Coronary artery (tissue), 2 donors: ENCODE measurements at regions not wholly inside any gene's neighbourhood (a gene's known extent, or its start where the extent isn't known, plus 50 kb on each side); places are given as distances from the start of the nearest gene placed in this dataset.

Source experiments
- DNase-seq: peaks from one replicate; pipeline ENCODE4 v3.0.0-alpha.2; 2017; ENCODE audit warnings: low spot score
- H3K27ac ChIP-seq, 2 donors: fragments of 200-600 bp; sonication (generic); one replicate each; pipeline ENCODE4 v1.5.1; 2016 to 2019
- H3K4me3 ChIP-seq: fragments of 200-600 bp; sonication (generic); 2 replicates; pipeline ENCODE4 v1.5.1; 2016; ENCODE audit warnings: mild to moderate bottlenecking, moderate library complexity
- TF ChIP-seq, protein P1 (sequence below): fragments of 200-600 bp; sonication (generic); IDR thresholded peaks from one replicate; pipeline ENCODE4 v1.5.1; 2019; ENCODE audit warnings: antibody characterized with exemption

DNA sequence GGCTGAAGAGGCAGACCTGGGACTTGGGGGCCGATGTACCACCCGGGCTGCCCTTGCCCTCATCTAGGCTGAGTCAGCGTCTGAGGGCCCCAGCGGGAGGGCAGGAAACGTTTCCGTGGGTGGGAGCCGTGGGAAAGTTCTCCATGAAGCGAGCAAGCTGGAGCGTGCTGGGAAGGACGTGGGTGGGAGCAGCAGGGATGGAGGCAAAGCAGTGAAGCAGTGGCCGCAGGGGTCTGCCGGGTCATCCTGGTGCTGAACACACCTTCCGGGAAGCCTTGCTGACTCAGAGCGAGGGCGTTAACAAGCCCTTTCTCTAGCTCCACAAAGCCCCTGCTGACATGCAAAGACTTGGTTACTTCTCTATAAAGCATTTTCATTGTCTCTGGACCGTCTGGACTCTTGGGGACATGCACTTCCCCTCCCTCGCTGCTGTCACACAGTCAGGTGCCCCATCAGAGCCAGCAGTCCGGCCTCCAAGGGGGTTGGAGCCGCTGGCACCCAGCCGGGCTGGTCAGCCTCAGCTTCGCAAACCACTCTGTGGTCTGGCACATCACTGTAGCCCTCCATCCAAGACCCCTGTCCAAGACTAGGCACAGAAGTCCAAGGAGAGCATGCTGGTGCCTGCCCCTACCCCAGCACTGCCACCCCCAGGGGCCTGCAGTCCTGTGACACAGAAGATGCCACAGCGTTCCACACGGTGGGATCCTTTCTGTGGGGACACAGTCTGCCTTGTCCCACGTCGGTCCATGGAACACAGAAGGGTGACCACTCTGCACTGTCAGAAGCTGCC lies 115.1 kb upstream of the GPC1 start:
- Histone ChIP-seq H3K27ac (peak overlapping the region in 1 of 2 donors; percentile 45), H3K4me3 (no peak overlapping the region)
- DNase-seq, result peak; percentile 72
- TF ChIP-seq, protein P1, sequence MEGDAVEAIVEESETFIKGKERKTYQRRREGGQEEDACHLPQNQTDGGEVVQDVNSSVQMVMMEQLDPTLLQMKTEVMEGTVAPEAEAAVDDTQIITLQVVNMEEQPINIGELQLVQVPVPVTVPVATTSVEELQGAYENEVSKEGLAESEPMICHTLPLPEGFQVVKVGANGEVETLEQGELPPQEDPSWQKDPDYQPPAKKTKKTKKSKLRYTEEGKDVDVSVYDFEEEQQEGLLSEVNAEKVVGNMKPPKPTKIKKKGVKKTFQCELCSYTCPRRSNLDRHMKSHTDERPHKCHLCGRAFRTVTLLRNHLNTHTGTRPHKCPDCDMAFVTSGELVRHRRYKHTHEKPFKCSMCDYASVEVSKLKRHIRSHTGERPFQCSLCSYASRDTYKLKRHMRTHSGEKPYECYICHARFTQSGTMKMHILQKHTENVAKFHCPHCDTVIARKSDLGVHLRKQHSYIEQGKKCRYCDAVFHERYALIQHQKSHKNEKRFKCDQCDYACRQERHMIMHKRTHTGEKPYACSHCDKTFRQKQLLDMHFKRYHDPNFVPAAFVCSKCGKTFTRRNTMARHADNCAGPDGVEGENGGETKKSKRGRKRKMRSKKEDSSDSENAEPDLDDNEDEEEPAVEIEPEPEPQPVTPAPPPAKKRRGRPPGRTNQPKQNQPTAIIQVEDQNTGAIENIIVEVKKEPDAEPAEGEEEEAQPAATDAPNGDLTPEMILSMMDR, result no peak

DNA sequence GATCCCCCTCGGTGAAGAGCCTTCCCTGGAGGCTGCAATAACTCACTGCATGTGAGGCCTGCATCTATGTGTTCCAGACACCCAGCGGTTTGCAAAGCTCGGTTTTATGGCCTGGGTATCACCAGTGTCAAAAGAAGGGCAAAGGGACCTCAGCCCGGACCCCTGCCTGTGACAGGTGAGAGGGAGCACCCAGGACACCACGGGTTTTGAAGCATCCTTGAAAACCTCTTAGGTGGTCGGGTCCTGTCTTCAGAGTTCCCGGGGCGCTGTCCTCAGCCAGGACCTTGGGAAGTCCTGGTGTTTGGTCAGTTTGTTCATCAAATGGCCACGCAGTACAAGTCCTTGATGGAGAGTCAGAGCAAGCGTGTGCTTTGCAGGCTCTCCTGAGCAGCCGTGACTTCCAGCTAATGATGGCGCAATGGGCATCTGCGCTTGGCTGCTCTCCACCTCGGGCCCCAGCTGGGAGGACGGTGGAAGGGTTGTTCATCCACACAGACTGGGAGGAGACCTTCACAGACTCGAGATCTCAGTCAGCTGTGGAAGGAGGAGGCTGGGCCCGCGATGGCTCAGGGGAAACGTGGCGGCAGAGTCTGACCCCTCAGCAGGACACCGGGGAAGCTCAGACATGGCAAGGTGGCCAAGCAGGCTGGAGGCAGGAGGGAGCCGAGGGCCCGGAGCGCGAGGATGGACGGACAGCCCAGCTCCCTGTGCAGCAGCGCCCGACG lies 113.1 kb upstream of the GPC1 start:
- no peak overlapping the region for H3K4me3 ChIP-seq
- TF ChIP-seq, protein P1, result no peak
- no peak overlapping the region for H3K27ac ChIP-seq
- DNase-seq, result peak; percentile 70

- Histone ChIP-seq H3K4me3 (no peak overlapping the region), H3K27ac (no peak overlapping the region)
- TF ChIP-seq, protein P1, result no peak
- DNase-seq, result no peak
Measured at GRCh38 chr2:240322991-240323390, 112.5 kb upstream of the GPC1 start.

DNA sequence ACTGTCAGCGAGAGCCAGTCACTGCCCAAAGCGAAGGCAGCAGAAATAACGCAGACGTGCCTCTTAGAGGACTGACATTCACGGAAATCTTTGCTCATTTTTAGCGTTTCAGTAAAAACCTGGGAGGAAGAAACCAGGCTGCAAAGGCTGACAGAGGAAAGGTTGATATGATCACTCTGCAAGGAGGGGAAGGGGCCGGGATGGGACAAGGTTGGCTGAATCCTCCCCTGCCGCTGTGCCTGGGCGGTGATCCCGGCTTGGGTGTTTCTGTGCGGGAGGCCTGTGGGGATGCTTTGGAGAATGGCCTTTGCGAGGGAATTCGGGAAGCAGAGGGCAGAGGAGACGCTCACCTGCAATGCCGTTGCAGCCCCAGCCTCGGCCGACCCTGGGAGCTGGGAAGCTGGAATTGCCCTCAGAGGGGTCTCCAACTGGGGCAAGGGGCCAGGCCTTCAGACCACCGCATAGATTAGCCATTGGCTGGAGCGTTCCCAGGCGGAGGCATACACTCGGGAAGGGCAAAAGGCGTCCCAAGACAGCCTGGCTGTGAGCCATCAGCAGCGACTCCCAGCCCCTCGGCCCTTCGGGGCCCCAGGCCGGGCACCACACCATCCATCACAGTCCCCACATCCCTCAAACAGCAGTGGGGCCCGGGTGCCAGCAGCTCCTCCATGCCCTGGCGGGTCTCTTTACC lies 111.7 kb upstream of the GPC1 start:
- no peak overlapping the region for H3K27ac ChIP-seq
- peak; percentile 55 for DNase-seq
- TF ChIP-seq, protein P1, result no peak
- H3K4me3 ChIP-seq, result no peak overlapping the region

DNA sequence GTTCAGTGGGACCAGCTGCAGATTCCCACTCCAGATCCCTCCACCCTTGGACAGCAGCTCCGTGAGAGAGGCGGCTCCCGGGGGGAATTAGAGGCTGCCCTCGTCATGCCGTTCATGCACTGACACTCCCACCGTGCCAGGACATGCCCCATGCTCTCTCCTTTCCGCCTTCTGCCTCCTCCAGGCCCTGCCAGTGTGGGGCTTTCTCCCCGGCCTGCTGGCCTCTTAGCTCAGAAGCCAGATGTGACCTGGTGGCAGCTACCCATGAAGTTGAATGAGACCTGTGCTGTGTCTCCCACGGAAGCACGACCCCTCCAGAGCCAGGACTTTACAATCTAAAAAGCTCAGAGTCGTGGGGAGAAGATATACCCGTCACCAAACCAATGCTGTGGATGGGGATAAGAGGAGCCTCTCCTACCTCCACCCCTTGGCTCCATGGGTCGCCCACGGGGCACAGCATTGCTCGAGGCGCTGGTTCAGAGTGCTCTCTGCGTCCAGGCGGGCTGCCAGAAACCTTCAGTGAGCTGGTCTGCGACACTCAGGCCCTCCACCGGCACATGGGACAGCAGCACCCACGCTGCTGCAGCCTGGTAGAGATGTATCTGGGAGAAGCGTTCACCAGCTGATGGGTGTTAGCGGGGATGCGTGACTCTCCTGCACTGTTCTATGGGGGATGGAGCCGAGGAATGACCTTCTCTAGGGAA lies 111.0 kb upstream of the GPC1 start:
- TF ChIP-seq, protein P1, result no peak
- H3K4me3 ChIP-seq, result no peak overlapping the region
- DNase-seq, result peak; percentile 70
- H3K27ac ChIP-seq, result no peak overlapping the region

- Histone ChIP-seq H3K27ac (no peak overlapping the region), H3K4me3 (no peak overlapping the region)
- peak; percentile 65 for DNase-seq
- TF ChIP-seq, protein P1, result no peak
Measured at GRCh38 chr2:240325016-240326007, 110.2 kb upstream of the GPC1 start.
